Activated CD8-positive, alpha-beta T cell treated with anti-CD3 and anti-CD28 coated beads for 36 hours (primary cell): ENCODE measurements at regions not wholly inside any gene's neighbourhood (a gene's known extent, or its start where the extent isn't known, plus 50 kb on each side); places are given as distances from the start of the nearest gene placed in this dataset.

Experiments
- ATAC-seq: fragments of 200-7000 bp; cut with Tn5 transposase; one replicate; pipeline ENCODE4 v1.10.0; 2021; ENCODE audit warnings: mild to moderate bottlenecking, moderate library complexity
- CTCF ChIA-PET: fragments of 350-600 bp; sonication (Branson Sonifier 250); formaldehyde crosslinking; loops from one replicate; lab custom pipeline; 2021; ENCODE audit warnings: antibody characterized with exemption; lab: Charles Lee
- POLR2A ChIA-PET: fragments of 350-600 bp; sonication (Branson Sonifier 250); formaldehyde crosslinking; loops from one replicate; lab custom pipeline; 2021; ENCODE audit warnings: antibody characterized with exemption; lab: Charles Lee
- DNase-seq: peaks from one replicate; pipeline ENCODE4 v3.0.0-alpha.2; 2020
- H3K27ac Mint-ChIP-seq: one replicate; pipeline ENCODE4 v1.8.0; 2021; ENCODE audit warnings: mild to moderate bottlenecking, mixed read lengths
- H3K27me3 Mint-ChIP-seq: one replicate; pipeline ENCODE4 v1.8.0; 2021; ENCODE audit warnings: mixed read lengths
- H3K36me3 Mint-ChIP-seq: one replicate; pipeline ENCODE4 v1.8.0; 2021; ENCODE audit warnings: low read depth, mixed read lengths
- H3K4me1 Mint-ChIP-seq: one replicate; pipeline ENCODE4 v1.8.0; 2021; ENCODE audit warnings: low read depth, mixed read lengths
- H3K4me3 Mint-ChIP-seq: one replicate; pipeline ENCODE4 v1.8.0; 2021; ENCODE audit warnings: mild to moderate bottlenecking, moderate library complexity, mixed read lengths
- H3K9me3 Mint-ChIP-seq: one replicate; pipeline ENCODE4 v1.8.0; 2021; ENCODE audit warnings: mixed read lengths
- intact Hi-C: fragments of 100-400 bp; cut with micrococcal nuclease; formaldehyde crosslinking; loops from one replicate; pipeline ENCODE4 v1.10.0; 2022
- TF ChIP-seq, protein P1 (sequence below): fragments of 200-600 bp; IDR thresholded peaks from one replicate; pipeline ENCODE4 v1.8.0; 2022; ENCODE audit warnings: antibody characterized with exemption, mild to moderate bottlenecking

DNA sequence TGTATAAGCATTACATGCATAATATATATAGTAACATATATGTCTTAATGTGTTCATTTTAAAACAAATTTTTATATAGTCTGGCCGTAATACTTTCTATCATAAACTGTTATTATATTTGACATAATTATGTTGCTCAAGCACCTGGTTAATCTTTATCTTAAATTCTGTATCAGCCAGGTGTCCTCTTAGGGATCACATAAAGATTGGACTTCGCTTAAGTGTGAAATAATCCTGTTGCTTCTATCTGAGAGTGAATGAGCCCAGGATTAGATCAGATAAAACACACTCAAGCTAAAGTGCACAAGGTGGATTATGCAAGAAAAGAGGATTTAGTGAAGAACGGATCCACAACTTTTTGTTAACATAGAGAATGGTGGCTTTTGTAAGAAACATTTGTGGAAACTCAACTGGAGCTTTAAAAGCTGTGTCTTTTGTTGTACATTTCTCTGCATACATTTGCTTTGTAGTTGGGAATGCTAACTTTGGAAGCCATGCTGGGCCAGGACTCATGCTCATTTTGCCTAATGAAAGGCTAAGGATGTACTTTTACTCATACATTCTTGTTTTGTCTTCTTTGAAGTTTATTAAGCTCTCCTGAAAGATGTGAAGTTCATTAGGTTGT is 437.8 kb downstream of the ZIC1 start:
- ChIA-PET POLR2A (no interaction called here), CTCF (no interaction called here)
- TF ChIP-seq, protein P1, sequence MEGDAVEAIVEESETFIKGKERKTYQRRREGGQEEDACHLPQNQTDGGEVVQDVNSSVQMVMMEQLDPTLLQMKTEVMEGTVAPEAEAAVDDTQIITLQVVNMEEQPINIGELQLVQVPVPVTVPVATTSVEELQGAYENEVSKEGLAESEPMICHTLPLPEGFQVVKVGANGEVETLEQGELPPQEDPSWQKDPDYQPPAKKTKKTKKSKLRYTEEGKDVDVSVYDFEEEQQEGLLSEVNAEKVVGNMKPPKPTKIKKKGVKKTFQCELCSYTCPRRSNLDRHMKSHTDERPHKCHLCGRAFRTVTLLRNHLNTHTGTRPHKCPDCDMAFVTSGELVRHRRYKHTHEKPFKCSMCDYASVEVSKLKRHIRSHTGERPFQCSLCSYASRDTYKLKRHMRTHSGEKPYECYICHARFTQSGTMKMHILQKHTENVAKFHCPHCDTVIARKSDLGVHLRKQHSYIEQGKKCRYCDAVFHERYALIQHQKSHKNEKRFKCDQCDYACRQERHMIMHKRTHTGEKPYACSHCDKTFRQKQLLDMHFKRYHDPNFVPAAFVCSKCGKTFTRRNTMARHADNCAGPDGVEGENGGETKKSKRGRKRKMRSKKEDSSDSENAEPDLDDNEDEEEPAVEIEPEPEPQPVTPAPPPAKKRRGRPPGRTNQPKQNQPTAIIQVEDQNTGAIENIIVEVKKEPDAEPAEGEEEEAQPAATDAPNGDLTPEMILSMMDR: no peak
- no peaks in the 10 kb centered on the region for H3K36me3 Mint-ChIP-seq
- H3K4me3 Mint-ChIP-seq: no peak overlapping the region
- no peaks in the 10 kb centered on the region for H3K9me3 Mint-ChIP-seq
- DNase-seq: no peak
- H3K27me3 Mint-ChIP-seq: no peaks in the 10 kb centered on the region
- H3K27ac Mint-ChIP-seq: no peak overlapping the region
- no peaks in the 10 kb centered on the region for H3K4me1 Mint-ChIP-seq
- intact Hi-C loops: no loop called here
- ATAC-seq: no peak

DNA sequence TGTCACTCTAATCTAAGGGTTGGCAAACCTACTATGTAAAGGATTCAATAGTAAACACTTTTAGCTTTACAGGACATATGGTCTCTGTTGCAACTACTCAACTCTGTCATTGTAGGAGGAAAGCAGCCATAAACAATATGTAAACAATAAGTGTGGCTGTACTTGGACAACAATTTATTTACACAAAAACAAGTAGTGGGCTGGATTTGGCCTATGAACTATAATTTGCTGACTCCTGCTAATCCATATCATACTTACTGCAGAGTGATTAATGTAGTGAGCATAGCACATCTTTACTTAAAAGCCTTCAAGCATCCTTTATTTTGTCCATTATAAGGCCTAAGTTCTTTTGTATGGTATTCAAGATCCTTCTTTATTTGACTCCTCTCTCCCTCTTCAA is 441.9 kb downstream of the ZIC1 start:
- TF ChIP-seq, protein P1: no peak
- H3K36me3 Mint-ChIP-seq: no peaks in the 10 kb centered on the region
- POLR2A ChIA-PET: no interaction called here
- H3K4me3 Mint-ChIP-seq: no peak overlapping the region
- H3K9me3 Mint-ChIP-seq: peaks cover 2% of the 10 kb centered on the region
- ATAC-seq (no peak), DNase-seq (no peak)
- H3K27ac Mint-ChIP-seq: no peak overlapping the region
- H3K4me1 Mint-ChIP-seq: no peaks in the 10 kb centered on the region
- H3K27me3 Mint-ChIP-seq: no peaks in the 10 kb centered on the region
- CTCF ChIA-PET: no interaction called here
- intact Hi-C loops: no loop called here

DNA sequence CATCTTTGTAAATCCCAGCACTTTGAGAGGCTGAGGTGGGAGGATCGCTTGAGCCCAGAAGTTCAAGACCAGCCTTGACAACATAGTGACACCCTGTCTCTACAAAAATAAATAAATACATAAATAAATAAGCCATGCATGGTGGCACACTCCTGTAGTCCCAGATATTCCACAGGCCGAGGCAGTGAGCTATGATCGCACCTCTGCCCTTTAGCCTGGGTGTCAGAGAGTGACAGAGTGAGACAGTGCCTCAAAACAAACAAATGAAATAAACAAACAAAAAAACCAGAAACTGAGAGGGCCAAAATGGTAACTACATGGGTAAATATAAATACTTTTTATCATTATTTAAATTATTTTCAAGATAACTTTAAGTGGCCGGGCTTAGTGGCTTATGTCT is 445.4 kb downstream of the ZIC1 start:
- Mint-ChIP-seq H3K4me1 (no peaks in the 10 kb centered on the region), H3K4me3 (no peak overlapping the region), H3K27me3 (no peaks in the 10 kb centered on the region), H3K9me3 (peaks cover 2% of the 10 kb centered on the region), H3K27ac (no peak overlapping the region), H3K36me3 (no peaks in the 10 kb centered on the region)
- DNase-seq (no peak), ATAC-seq (no peak)
- ChIA-PET CTCF (no interaction called here), POLR2A (no interaction called here)
- TF ChIP-seq, protein P1: no peak
- intact Hi-C loops: no loop called here

DNA sequence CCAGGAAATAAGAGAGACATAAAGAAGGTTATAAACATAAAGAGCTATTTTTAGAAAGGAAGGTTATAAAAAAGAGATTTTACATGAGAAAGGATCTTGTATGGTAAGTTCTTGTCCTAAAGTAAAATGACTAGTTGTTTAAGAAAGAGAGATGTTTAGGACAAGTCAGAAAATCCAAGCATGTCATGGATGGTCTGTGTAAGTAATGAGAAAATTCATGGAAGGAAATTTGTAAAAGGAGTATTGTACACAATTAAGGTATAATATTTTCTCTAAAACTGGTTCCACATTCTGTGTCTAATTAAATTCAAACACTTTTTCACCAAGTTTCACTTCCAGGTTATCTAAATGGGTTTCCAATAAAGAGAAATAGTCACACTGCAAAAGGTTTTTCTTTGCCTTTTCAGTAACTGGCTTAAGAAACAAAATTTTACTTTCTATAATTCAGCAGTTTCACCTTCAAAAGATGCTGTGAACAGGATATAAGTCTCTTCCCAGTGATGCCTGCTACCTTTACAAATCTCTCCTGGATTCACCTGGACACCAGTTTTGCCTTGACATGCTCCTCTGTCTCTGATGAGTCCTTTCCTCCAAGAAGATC is 455.7 kb downstream of the ZIC1 start:
- ATAC-seq (no peak), DNase-seq (no peak)
- no peaks in the 10 kb centered on the region for H3K27me3 Mint-ChIP-seq
- peaks cover 7% of the 10 kb centered on the region for H3K9me3 Mint-ChIP-seq
- no peaks in the 10 kb centered on the region for H3K4me1 Mint-ChIP-seq
- no peak overlapping the region for H3K4me3 Mint-ChIP-seq
- H3K36me3 Mint-ChIP-seq: no peaks in the 10 kb centered on the region
- intact Hi-C loops: no loop called here
- ChIA-PET CTCF (no interaction called here), POLR2A (no interaction called here)
- H3K27ac Mint-ChIP-seq: no peak overlapping the region
- TF ChIP-seq, protein P1: no peak

DNA sequence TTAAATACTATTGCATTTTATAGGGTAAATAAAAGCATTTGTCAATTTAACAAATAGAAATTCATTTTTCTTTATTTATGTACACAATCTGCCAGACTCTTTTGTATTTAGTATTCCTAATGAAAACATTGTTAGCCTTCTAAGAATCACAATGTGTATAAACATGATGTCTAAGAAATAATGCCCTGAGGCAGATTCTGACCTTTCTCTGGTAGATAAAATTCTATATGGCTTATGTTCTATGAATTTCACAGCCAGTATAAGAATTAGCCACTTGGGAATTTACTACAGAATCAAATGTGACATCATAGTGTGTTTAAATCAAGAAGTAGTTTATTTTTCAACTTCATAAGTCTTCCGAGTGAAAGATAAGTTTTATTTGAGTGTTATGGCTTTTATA is 457.4 kb downstream of the ZIC1 start:
- H3K4me1 Mint-ChIP-seq: no peaks in the 10 kb centered on the region
- no peaks in the 10 kb centered on the region for H3K27me3 Mint-ChIP-seq
- H3K9me3 Mint-ChIP-seq: peaks cover 7% of the 10 kb centered on the region
- intact Hi-C loops: no loop called here
- DNase-seq (no peak), ATAC-seq (no peak)
- no peaks in the 10 kb centered on the region for H3K36me3 Mint-ChIP-seq
- no peak overlapping the region for H3K27ac Mint-ChIP-seq
- ChIA-PET POLR2A (no interaction called here), CTCF (no interaction called here)
- no peak overlapping the region for H3K4me3 Mint-ChIP-seq
- TF ChIP-seq, protein P1: no peak
